Activated CD8-positive, alpha-beta memory T cell treated with anti-CD3 and anti-CD28 coated beads, Interleukin-2, amount 50 U/mL, for 4 hours (primary cell): ENCODE measurements at regions not wholly inside any gene's neighbourhood (a gene's known extent, or its start where the extent isn't known, plus 50 kb on each side); places are given as distances from the start of the nearest gene placed in this dataset.
"Not testable (repeated sequence)": the region's sequence is repeated elsewhere in the genome, so short reads cannot be mapped to it uniquely, and the experiment has no call there.

Source experiments
- DNase-seq: peaks from one replicate; pipeline ENCODE4 v3.0.0-alpha.2; 2020

DNA sequence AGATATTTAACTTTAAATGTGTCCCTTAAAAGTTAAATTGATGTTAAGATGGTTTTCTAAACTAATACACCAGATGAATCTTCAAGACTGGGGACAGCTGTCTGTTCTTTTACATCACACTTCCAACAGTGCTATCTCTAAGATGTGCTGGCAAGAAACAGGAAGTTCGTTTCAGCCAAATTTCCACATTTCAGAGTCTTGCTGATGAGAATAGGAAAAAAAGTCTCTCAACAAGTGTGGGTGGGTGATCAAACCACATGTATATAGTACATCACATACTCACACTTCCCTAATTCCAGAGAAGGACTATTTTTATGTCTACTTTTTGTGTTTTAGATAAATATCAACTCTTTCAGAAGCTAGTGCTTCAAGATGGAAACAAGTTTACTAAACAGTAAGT is 1712.8 kb upstream of the TMEFF2 start:
- no peak for DNase-seq

DNA sequence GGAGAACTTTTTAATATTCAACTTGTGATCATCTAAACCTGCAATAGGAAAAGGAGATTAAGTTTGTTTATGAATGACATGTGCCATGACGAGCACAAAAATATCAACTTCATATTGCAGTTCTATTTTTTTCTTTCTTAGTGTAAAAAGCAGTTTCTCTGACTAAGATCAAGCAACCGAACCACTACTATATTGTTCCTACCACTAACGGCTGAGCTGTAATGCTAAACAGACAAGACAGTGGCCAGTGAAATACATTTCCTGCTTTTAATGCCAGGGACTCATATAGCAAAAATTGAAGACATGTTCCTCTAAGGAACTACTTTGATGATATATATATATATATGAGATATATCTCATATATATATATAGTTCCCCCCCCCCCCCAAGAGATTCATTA is 1705.6 kb upstream of the TMEFF2 start:
- no peak for DNase-seq

GRCh38 chr2:193895226-193895625 is 1700.5 kb upstream of the TMEFF2 start:
- DNase-seq: no peak

GRCh38 chr2:193894081-193894480 is 1699.3 kb upstream of the TMEFF2 start:
- DNase-seq: no peak

- no peak for DNase-seq
These were observed 1696.3 kb upstream of the TMEFF2 start for GRCh38 chr2:193891023-193891422.

DNA sequence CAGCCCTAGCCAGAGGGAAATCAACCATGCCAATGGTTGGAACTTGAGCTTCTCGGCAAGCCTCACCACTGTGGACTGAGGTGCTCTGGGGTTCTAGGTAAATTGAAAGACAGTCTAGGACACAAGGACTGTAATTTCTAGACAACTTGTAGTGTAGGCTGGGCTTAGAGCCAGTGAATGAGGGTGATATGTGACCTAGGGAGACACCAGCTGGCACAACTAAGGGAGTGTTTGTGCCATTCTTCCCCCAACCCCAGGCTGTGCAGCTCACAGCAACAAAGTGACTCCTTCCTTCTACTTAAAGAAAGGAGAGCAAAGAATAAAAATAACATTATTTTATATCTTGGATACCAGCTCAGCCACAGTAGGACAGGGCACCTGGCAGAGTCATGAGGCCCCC is 1690.7 kb upstream of the TMEFF2 start:
- no peak for DNase-seq

DNA sequence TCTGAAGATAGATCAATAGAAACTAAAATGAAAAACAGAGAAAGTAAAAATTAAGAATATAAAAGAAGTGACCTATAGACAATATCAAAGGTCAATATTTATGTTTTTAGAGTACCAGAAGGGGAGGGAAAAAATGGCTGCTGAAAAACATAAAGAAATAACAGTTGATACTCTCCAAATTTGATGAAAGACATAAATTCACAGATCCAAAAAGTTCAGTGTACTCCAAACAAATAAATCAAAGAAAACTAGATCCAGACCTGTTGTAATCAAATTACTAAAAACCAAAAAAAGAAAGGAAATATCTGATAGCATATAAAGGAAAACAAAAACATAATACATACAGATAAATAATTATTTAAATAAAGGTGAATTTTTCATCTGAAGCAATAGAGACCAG is 1689.1 kb upstream of the TMEFF2 start:
- DNase-seq: no peak

DNA sequence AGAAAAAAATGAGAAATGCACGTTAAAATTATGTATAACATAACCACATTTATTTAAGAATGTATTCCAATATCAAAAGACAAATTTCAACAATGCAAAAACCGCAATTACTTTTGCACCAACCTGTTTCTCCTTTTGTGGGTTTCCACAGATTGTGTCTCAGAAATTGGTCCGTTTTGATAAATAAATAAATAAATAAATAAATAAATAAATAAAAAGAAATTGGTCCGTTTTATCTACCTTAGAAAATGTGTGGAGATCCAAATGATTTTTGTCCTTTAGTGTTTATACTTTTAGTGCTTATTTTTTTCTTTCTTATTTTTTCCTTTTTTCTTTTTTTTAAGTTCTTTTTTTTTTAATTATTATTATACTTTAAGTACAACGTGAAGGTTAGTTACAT is 1682.2 kb upstream of the TMEFF2 start:
- DNase-seq: no peak

- DNase-seq: no peak
These were observed 1674.8 kb upstream of the TMEFF2 start for GRCh38 chr2:193869564-193869963.

DNA sequence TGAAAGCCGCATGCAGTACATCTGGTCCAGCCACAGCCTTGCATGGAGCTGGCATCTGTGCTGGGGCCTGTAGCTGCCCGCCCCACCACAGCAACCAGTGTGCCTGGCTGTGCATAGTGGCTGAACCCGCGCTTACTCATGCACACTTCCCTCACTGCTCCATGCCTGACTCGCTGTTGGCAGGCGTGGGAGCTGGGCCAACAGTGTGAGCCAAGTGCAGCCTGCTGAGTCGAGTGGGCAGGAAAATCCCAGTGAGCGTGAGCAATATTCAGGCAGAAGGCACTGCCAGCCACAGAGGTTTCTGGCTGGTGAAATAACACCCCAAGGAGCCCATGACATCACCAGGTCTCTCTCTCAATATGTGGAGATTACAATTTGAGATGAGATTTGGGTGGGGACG is 1674.1 kb upstream of the TMEFF2 start:
- DNase-seq: no peak

GRCh38 chr2:193868132-193868531 is 1673.4 kb upstream of the TMEFF2 start:
- no peak for DNase-seq

DNA sequence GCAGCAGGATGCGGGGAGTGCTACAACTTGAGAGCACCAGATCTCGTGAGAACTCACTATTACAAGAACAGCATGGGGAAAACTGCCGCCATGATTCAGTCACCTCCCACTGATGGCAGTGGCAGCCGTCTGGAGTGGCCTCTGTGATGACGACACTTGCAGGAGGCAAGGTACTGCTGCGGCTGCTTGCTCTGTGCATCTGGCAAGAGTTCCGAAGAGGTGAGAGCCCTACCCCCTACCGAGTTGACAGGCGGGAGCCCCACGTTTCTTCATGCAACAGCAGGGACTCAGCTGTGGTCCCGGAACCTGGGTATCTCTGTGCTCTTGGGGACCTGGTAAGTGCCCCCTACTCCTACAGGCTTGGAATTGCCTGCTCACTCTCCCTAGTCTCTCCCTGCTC is 1672.7 kb upstream of the TMEFF2 start:
- no peak for DNase-seq

DNA sequence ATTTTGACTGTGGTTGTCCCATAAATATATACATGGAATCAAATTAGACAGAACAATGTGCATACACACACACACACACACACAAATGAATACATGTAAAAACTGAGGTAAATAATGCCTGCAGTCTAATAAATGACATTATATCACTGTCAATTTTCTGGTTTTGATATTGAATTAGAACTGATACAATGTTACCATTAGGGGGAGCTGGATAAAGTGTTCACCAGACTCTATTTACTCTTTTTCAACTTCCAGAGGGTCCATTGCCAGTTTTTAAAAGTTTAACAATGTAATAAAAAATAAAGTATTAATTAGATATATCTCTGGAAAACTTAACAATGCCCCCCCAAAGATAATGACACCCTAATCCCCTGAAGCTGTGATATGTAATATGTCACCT is 1666.8 kb upstream of the TMEFF2 start:
- no peak for DNase-seq

- no peak for DNase-seq
These were observed 1653.3 kb upstream of the TMEFF2 start for GRCh38 chr2:193847991-193848390.

- DNase-seq: no peak
These were observed 1652.4 kb upstream of the TMEFF2 start for GRCh38 chr2:193847130-193847529.

GRCh38 chr2:193845604-193846003 is 1650.9 kb upstream of the TMEFF2 start:
- no peak for DNase-seq

GRCh38 chr2:193843675-193844074 is 1648.9 kb upstream of the TMEFF2 start:
- no peak for DNase-seq

- DNase-seq: no peak
These were observed 1646.8 kb upstream of the TMEFF2 start for GRCh38 chr2:193841384-193842150.

- DNase-seq: no peak
These were observed 1642.5 kb upstream of the TMEFF2 start for GRCh38 chr2:193837111-193837738.

DNA sequence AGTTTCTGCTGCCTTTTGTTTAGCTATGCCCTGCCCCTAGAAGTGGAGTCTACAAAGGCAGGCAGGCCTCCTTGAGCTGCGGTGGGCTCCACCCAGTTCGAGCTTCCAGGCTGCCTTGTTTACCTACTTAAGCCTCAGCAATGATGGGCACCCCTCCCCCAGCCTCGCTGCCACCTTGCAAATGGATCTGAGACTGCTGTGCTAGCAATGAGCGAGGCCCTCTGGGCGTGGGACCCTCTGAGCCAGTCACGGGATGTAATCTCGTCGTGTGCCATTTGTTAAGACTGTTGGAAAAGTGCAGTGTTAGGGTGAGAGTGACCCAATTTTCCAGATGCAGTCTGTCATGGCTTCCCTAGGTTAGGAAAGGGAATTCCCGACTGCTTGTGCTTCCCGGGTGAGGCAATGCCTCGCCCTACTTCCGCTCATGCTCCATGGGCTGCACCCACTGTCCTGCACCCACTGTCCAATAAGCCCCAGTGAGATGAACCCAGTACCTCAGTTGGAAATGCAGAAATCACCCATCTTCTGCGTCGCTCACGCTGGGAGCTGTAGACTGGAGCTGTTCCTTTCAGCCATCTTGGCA is 1641.8 kb upstream of the TMEFF2 start:
- DNase-seq: not testable (repeated sequence)

DNA sequence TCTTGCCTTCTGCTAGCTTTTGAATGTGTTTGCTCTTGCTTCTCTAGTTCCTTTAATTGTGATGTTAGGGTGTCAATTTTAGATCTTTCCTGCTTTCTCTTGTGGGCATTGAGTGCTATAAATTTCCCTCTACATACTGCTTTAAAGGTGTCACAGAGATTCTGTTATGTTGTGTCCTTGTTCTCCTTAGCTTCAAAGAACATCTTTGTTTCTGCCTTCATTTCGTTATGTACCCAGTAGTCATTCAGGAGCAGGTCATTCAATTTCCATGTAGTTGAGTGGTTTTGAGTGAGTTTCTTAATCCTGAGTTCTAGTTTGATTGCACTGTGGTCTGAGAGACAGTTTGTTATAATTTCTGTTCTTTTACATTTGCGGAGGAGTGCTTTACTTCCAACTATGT is 1639.2 kb upstream of the TMEFF2 start:
- DNase-seq: not testable (repeated sequence)

DNA sequence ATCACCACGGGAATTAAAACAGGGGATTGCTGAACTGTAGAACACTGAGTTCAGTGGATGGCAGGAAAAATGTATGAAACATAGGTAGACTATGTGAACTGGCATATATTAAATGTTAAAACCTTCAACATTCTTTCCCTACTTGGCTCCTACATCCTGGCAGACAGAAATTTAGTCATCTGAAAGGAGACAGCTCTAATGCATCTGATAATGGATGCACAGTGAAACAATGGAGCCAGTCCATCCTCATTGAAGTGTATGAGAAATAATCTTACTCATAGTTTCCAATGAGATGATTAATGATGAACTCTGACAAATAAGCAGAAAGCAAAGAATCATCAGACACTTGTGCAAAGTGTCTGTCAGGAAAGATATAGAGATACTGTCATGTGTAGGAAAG is 1629.7 kb upstream of the TMEFF2 start:
- DNase-seq: no peak

DNA sequence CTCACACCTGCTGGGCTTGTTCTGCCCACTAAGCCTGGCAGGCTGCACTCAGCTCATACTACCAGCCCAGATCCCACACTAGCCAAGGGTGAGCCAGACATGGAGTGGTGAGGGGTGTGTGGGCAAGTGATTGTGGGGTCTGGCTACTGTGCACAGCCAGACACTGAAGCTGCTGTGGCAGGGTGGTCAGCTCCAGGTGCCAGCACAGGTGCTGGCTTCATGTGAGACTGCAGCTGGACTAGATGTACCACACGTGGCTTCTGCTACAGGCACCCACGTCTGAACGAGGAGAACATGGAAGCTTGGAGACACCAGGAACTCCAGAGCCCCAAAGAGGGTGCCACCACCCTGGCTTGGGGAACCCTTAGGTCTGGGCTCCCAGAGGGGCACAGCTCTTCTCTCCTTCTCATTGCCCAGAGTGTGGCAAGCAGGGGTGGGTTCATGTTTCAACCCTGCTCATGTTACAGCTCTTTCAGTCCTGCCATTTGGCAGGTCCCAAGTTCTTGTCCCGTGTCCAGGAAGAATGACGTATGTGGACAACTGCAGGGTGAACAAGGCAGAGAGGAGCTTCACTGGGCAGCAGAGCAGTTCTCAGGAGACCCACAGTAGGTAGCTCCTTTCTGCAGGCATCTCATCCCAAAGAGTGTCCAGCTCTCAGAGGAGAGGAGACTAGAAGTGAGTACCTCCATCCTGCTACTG is 1624.2 kb upstream of the TMEFF2 start:
- DNase-seq: no peak

DNA sequence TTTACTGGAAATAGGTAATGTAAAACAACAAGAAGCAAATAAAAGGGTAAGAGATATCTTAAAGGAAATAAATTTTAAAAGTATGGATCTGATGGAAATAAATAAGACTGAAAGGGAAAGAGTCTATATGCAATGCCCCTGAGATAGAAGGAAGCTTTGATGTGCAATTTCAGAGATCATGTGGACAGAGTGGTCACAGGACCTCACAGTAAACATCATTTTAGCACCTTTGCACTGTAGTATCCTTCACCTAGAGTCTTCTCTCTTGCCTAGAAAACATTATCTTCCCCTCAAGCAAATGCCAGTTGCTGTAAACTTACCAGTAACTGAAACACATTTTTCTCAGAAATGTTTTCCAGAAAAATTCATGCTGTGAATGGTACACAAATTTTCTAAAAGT is 1621.3 kb upstream of the TMEFF2 start:
- no peak for DNase-seq
